GM12874 (cell line): ENCODE measurements at regions not wholly inside any gene's neighbourhood (a gene's known extent, or its start where the extent isn't known, plus 50 kb on each side); places are given as distances from the start of the nearest gene placed in this dataset.

Experiments
- CTCF ChIP-seq: IDR thresholded peaks from 2 replicates; pipeline ENCODE4 v1.5.1; 2011; ENCODE audit warnings: low read depth, mild to moderate bottlenecking, control low read depth, low read length, moderate library complexity; ENCODE audit not compliant: insufficient read depth

GRCh38 chr2:12318427-12319057 is 398.2 kb upstream of the TRIB2 start:
- no peak for TF ChIP-seq CTCF

- TF ChIP-seq CTCF = no peak
Measured at GRCh38 chr2:12320027-12320734, 396.6 kb upstream of the TRIB2 start.

- no peak for TF ChIP-seq CTCF
Measured at GRCh38 chr2:12320991-12321641, 395.6 kb upstream of the TRIB2 start.

- TF ChIP-seq CTCF = no peak
Measured at GRCh38 chr2:12321886-12322285, 394.9 kb upstream of the TRIB2 start.

- TF ChIP-seq CTCF = no peak
Measured at GRCh38 chr2:12325806-12326205, 390.9 kb upstream of the TRIB2 start.

GRCh38 chr2:12326449-12327190 is 390.1 kb upstream of the TRIB2 start:
- no peak for TF ChIP-seq CTCF

GRCh38 chr2:12330916-12331315 is 385.8 kb upstream of the TRIB2 start:
- no peak for TF ChIP-seq CTCF
